ENCODE measurements at regions not wholly inside any gene's neighbourhood (a gene's known extent, or its start where the extent isn't known, plus 50 kb on each side); places are given as distances from the start of the nearest gene placed in this dataset.

GRCh38 chr1:244239261-244239770 lies 188.2 kb downstream of the ZBTB18 start:
- H3K9me3 ChIP-seq (ENCODE audit: low read depth, low read length): no peaks in the 10 kb centered on the region
- H4K20me1 ChIP-seq (ENCODE audit: insufficient read depth, low read length): no peaks in the 10 kb centered on the region
- peaks cover 5% of the 10 kb centered on the region for H3K27me3 ChIP-seq (ENCODE audit: insufficient read depth, low read length)
- peak overlapping the region; percentile 68 for H2AFZ ChIP-seq (ENCODE audit: low read length)
- H3K4me2 ChIP-seq (ENCODE audit: insufficient read depth, low read length): no peak overlapping the region
- no peaks in the 10 kb centered on the region for H3K79me2 ChIP-seq (ENCODE audit: insufficient read depth, low read length)
- no peak for TF ChIP-seq CTCF (IDR thresholded peaks at IDR 0.05; ENCODE audit: extremely low read depth, low read depth, low read length)
- no peaks in the 10 kb centered on the region for H3K4me1 ChIP-seq (ENCODE audit: insufficient read depth, low read length)
- no peak for DNase-seq (ENCODE audit: insufficient read length, low spot score, missing footprints)
- H3K4me3 ChIP-seq (ENCODE audit: insufficient read depth, low read length): no peak overlapping the region
- H3K36me3 ChIP-seq (ENCODE audit: insufficient read depth, low read length): no peaks in the 10 kb centered on the region
- H3K27ac ChIP-seq (ENCODE audit: low read depth, low read length): no peak overlapping the region

- H3K27ac ChIP-seq (ENCODE audit: low read depth, low read length): no peak overlapping the region
- no peaks in the 10 kb centered on the region for H3K79me2 ChIP-seq (ENCODE audit: insufficient read depth, low read length)
- H3K9me3 ChIP-seq (ENCODE audit: low read depth, low read length): no peaks in the 10 kb centered on the region
- H3K27me3 ChIP-seq (ENCODE audit: insufficient read depth, low read length): peaks cover 12% of the 10 kb centered on the region
- no peaks in the 10 kb centered on the region for H3K4me1 ChIP-seq (ENCODE audit: insufficient read depth, low read length)
- no peak overlapping the region for H3K4me2 ChIP-seq (ENCODE audit: insufficient read depth, low read length)
- no peaks in the 10 kb centered on the region for H4K20me1 ChIP-seq (ENCODE audit: insufficient read depth, low read length)
- TF ChIP-seq CTCF (IDR thresholded peaks at IDR 0.05; ENCODE audit: extremely low read depth, low read depth, low read length): no peak
- H3K4me3 ChIP-seq (ENCODE audit: insufficient read depth, low read length): no peak overlapping the region
- no peak overlapping the region for H2AFZ ChIP-seq (ENCODE audit: low read length)
- no peaks in the 10 kb centered on the region for H3K36me3 ChIP-seq (ENCODE audit: insufficient read depth, low read length)
- no peak for DNase-seq (ENCODE audit: insufficient read length, low spot score, missing footprints)
Measured at GRCh38 chr1:244241438-244241837, 190.4 kb downstream of the ZBTB18 start.

- no peak overlapping the region for H3K27ac ChIP-seq (ENCODE audit: low read depth, low read length)
- H3K4me1 ChIP-seq (ENCODE audit: insufficient read depth, low read length): no peaks in the 10 kb centered on the region
- H3K9me3 ChIP-seq (ENCODE audit: low read depth, low read length): no peaks in the 10 kb centered on the region
- no peak for DNase-seq (ENCODE audit: insufficient read length, low spot score, missing footprints)
- H3K79me2 ChIP-seq (ENCODE audit: insufficient read depth, low read length): no peaks in the 10 kb centered on the region
- no peak overlapping the region for H2AFZ ChIP-seq (ENCODE audit: low read length)
- no peak for TF ChIP-seq CTCF (IDR thresholded peaks at IDR 0.05; ENCODE audit: extremely low read depth, low read depth, low read length)
- H3K27me3 ChIP-seq (ENCODE audit: insufficient read depth, low read length): peaks cover 12% of the 10 kb centered on the region
- H3K4me3 ChIP-seq (ENCODE audit: insufficient read depth, low read length): no peak overlapping the region
- H3K4me2 ChIP-seq (ENCODE audit: insufficient read depth, low read length): no peak overlapping the region
- no peaks in the 10 kb centered on the region for H3K36me3 ChIP-seq (ENCODE audit: insufficient read depth, low read length)
- no peaks in the 10 kb centered on the region for H4K20me1 ChIP-seq (ENCODE audit: insufficient read depth, low read length)
Measured at GRCh38 chr1:244242446-244242845, 191.4 kb downstream of the ZBTB18 start.

- H3K27ac ChIP-seq (ENCODE audit: low read depth, low read length): no peak overlapping the region
- H2AFZ ChIP-seq (ENCODE audit: low read length): no peak overlapping the region
- H3K36me3 ChIP-seq (ENCODE audit: insufficient read depth, low read length): no peaks in the 10 kb centered on the region
- no peak overlapping the region for H3K4me2 ChIP-seq (ENCODE audit: insufficient read depth, low read length)
- DNase-seq (ENCODE audit: insufficient read length, low spot score, missing footprints): no peak
- no peaks in the 10 kb centered on the region for H3K79me2 ChIP-seq (ENCODE audit: insufficient read depth, low read length)
- no peaks in the 10 kb centered on the region for H3K9me3 ChIP-seq (ENCODE audit: low read depth, low read length)
- no peak overlapping the region for H3K4me3 ChIP-seq (ENCODE audit: insufficient read depth, low read length)
- H4K20me1 ChIP-seq (ENCODE audit: insufficient read depth, low read length): no peaks in the 10 kb centered on the region
- peaks cover 12% of the 10 kb centered on the region for H3K27me3 ChIP-seq (ENCODE audit: insufficient read depth, low read length)
- no peaks in the 10 kb centered on the region for H3K4me1 ChIP-seq (ENCODE audit: insufficient read depth, low read length)
- TF ChIP-seq CTCF (IDR thresholded peaks at IDR 0.05; ENCODE audit: extremely low read depth, low read depth, low read length): no peak
Measured at GRCh38 chr1:244246334-244246733, 195.3 kb downstream of the ZBTB18 start.

Measured in osteoblast (primary cell).